ENCODE measurements at regions not wholly inside any gene's neighbourhood (a gene's known extent, or its start where the extent isn't known, plus 50 kb on each side); places are given as distances from the start of the nearest gene placed in this dataset.

GRCh38 chr2:190809139-190809764 is 71.4 kb upstream of the GLS start:
- no peak for DNase-seq (ENCODE audit: low spot score)

DNA sequence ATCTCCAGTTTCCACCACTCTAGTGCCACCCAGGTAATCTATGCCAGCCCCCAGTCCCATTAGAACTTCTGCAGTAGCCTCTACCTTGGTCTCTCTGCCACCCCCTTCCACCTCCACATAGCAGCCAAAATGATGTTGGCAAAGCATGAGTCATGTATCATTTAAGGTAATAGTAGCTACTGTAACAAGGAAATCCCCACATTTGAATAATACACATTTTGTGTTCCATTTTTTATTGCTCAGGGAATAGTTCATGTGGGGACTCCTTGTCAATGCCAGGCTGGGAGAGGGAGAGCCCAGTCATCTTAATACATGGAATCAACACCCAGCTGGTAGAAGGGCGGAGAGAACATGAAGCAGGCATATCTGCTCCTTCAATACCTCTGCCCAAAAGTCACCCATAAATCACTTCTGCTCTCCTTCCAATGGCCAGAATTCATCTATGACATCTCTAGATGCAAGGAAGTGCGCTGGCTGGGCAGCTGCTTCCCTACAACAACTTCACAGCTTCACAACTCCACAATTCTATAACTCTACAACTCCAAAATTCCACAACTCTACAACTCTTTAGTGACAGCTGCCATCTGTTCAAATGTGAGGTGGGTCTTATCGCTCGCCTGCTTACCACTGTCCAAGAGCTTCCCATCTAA is 70.6 kb upstream of the GLS start:
- DNase-seq (ENCODE audit: low spot score), result no peak

- no peak for DNase-seq (ENCODE audit: low spot score)
These were observed 69.5 kb upstream of the GLS start for GRCh38 chr2:190810981-190811587.

DNA sequence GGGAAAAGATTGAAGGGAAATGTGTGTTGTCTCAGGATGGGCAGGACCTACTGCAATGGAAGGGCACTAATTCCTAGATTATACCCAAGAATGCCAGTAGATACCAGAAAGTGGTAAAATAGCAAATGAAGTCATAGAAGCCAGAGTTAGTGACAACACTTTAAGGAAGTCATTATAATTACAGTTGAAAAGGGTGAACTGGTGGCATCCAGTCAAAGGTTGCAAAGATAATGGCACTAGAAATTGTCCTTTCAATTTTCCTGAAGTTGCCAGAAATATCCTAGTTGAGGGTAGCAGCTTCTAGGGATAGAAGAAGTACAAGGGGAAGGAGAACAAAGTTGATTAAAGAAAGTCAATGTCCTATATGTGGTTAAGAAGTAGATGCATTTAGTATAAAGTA is 68.8 kb upstream of the GLS start:
- no peak for DNase-seq (ENCODE audit: low spot score)

GRCh38 chr2:190812506-190813294 is 67.9 kb upstream of the GLS start:
- peak; percentile 55 for DNase-seq (ENCODE audit: low spot score)

GRCh38 chr2:190815226-190815625 is 65.4 kb upstream of the GLS start:
- no peak for DNase-seq (ENCODE audit: low spot score)

DNA sequence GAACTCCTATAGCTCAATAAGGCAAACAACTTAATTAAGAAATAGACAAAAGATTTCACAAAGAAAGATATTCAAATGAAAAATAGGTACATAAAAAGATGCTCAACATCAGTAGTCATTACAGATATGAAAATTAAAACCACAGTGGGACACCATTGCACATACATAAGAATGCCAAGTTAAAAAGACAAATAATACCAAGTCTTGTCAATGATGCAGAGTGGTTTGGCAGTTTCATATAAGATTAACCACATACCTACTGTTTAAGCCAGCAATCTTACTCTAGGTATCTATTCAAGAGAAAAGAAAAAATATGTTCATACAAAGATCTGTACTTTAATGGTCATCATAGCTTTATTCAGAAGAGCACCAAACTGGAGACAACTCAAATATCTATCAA is 63.5 kb upstream of the GLS start:
- DNase-seq (ENCODE audit: low spot score), result no peak

- peak; percentile 25 for DNase-seq (ENCODE audit: low spot score)
These were observed 60.8 kb upstream of the GLS start for GRCh38 chr2:190819840-190820301.

- DNase-seq (ENCODE audit: low spot score), result no peak
These were observed 60.2 kb upstream of the GLS start for GRCh38 chr2:190820416-190820815.

DNA sequence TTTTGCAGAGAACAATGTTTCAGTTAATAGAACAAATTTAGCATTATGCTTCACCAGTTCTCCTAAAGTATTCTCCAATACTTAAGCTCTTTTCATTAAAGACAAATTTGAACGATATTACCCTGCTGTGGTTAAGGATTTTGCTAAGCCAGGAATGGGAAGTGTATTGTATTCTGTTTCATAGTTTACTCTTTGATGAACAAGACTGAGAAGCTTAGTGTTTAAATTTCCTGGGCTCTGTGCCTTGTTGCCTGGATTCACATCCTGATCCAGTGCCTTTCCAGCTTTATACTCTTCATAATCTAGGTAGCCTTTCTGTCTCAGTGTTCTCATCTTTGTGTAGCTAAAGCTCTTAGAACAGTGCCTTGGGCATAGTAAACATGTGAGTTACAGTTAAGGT is 58.6 kb upstream of the GLS start:
- DNase-seq (ENCODE audit: low spot score), result no peak

DNA sequence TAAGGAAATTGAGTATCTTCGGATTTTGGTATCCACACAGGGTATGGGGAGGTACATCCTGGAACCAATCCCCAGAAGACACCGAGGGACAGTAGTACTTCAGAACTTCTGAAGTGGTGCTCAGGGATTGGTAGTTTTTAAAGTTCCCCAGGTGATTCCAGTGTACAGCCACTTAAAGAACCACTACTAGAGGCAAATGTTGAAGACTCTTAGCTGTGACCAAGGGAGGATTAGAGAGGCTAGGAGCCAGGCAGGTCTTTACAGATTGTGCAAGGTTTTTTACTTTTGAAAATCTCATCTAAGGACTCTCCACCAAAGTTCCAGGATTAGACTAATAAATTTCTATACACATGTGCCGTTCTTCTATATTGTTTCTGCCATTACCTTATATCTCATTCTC is 52.9 kb upstream of the GLS start:
- DNase-seq (ENCODE audit: low spot score), result no peak

DNA sequence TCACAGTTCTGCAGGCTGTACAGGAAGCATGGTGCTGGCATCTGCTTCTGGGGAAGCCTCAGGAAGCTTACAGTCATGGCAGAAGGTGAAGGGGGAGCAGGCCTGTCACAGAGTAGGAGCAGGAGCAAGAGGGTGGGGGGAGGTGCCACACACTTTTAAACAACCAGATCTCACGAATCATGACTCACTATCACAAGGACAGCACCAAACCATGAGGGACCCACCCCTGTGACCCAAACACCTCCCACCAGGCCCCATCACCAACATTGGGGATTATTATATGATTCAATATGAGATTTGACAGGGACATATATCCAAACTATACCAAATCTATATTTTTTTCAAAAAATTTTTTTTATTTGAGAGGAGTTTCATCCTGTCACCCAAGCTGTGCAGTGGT is 51.0 kb upstream of the GLS start:
- DNase-seq (ENCODE audit: low spot score), result no peak

All from AG08396 (cell line).